ENCODE measurements at regions not wholly inside any gene's neighbourhood (a gene's known extent, or its start where the extent isn't known, plus 50 kb on each side); places are given as distances from the start of the nearest gene placed in this dataset.

DNA sequence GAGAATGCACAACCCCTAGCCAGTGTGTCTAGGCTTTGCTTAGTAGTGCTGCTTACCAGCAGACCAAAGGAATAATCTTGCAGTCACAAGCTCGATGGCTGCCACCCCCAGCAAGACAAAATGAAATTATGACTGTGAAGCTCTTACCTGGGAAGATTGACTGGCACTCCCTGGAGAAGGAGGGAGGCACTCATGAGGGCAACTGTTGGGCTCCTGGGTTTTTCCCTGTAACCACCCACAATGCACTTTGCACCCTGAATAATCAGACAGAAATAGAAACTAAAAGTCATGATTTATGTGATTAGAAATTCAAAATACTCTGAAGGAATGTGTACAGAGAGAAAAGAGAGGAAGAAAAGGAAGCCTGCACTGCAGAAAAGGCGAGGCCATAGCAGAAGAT, 144.3 kb upstream of the DGKB start:
- Mint-ChIP-seq H3K27me3 (ENCODE audit: low read depth, poor library complexity) (peaks cover 6% of the 10 kb centered on the region), H3K4me1 (no peaks in the 10 kb centered on the region), H3K36me3 (ENCODE audit: low read depth) (no peaks in the 10 kb centered on the region), H3K4me3 (no peak overlapping the region), H3K27ac (no peak overlapping the region), H3K9me3 (no peaks in the 10 kb centered on the region)
- TF ChIP-seq, protein P1, sequence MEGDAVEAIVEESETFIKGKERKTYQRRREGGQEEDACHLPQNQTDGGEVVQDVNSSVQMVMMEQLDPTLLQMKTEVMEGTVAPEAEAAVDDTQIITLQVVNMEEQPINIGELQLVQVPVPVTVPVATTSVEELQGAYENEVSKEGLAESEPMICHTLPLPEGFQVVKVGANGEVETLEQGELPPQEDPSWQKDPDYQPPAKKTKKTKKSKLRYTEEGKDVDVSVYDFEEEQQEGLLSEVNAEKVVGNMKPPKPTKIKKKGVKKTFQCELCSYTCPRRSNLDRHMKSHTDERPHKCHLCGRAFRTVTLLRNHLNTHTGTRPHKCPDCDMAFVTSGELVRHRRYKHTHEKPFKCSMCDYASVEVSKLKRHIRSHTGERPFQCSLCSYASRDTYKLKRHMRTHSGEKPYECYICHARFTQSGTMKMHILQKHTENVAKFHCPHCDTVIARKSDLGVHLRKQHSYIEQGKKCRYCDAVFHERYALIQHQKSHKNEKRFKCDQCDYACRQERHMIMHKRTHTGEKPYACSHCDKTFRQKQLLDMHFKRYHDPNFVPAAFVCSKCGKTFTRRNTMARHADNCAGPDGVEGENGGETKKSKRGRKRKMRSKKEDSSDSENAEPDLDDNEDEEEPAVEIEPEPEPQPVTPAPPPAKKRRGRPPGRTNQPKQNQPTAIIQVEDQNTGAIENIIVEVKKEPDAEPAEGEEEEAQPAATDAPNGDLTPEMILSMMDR (IDR thresholded peaks at IDR 0.05), result no peak
- no peak for DNase-seq

DNA sequence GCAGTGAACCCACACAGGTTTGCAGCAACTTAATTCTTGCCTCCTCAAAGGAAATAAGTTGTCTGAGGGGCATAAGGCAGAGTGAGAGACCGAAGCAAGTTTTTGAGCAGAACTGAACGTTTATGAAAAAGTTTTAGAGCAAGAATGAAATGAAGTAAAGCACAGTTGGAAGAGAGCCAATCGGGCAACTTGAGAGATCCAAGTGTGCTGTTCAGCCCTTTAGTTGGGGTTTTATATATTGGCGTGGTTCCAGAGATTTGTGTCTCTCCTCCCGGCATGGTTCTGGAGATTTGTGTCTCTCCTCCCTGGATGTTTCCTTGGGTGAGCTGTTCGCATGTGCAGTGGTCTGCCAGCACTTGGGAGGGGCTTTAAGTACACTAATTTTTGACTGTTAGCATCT, 141.4 kb upstream of the DGKB start:
- no peaks in the 10 kb centered on the region for H3K4me1 Mint-ChIP-seq
- H3K36me3 Mint-ChIP-seq (ENCODE audit: low read depth), result no peaks in the 10 kb centered on the region
- TF ChIP-seq, protein P1 (IDR thresholded peaks at IDR 0.05), result no peak
- DNase-seq, result no peak
- H3K27me3 Mint-ChIP-seq (ENCODE audit: low read depth, poor library complexity), result peaks cover 2% of the 10 kb centered on the region
- no peak overlapping the region for H3K4me3 Mint-ChIP-seq
- H3K27ac Mint-ChIP-seq, result no peak overlapping the region
- H3K9me3 Mint-ChIP-seq, result no peaks in the 10 kb centered on the region

DNA sequence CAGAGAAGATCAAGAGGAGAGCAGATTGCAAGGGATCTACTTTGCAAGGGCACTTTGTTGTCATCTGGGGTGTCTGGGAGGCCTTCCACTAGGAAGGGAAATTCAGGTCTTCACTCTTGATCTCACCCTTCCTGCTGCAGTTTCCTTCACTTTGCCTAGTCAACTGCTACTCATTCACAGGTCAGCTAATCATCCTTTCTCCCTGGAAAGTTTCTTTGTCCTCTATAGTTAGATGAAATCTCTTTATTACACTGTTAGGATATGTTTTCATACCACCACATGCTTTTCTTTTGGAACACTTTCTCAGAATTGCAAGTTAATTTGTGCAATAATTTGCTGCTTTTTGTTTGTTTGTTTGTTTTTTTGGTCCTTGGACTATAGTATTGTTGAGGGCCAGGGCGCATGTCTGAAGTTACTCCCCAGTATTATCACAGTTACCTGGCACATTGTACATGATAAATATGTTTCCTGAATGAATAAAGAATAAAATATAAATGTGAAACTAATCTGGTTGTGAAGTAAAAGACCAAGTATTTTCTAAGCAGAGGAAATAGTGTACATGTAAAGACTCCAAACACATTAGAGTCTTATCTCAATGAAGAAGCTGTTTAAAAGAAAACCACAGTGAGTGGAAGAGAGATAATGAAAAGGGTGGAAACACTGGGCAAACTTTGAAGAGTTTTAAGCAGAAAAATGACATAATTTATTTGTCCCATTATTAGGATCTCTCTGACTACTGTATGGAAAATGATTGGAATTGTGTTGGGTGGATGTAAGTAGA, 139.9 kb upstream of the DGKB start:
- Mint-ChIP-seq H3K36me3 (ENCODE audit: low read depth) (no peaks in the 10 kb centered on the region), H3K27ac (no peak overlapping the region), H3K4me1 (no peaks in the 10 kb centered on the region), H3K27me3 (ENCODE audit: low read depth, poor library complexity) (peaks cover 2% of the 10 kb centered on the region), H3K9me3 (no peaks in the 10 kb centered on the region), H3K4me3 (no peak overlapping the region)
- TF ChIP-seq, protein P1 (IDR thresholded peaks at IDR 0.05), result no peak
- DNase-seq, result no peak

DNA sequence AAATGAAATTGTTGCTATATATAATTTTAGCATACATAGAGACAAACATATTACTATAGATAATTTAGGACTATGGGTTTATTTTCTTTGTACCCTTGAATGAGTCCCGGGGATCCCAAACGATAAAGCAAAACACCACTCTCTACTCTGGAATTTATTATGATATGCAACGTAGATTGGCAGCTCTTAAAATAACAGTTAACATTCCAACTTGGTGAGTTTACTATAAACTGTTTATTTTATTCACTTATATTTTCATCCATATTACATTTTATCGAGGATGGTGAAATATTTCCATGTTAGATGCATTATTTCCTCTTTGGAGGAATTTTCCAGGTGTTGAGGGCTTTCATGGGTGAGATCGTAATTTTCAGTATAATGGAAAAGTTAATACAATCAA, 138.7 kb upstream of the DGKB start:
- H3K4me3 Mint-ChIP-seq, result no peak overlapping the region

DNA sequence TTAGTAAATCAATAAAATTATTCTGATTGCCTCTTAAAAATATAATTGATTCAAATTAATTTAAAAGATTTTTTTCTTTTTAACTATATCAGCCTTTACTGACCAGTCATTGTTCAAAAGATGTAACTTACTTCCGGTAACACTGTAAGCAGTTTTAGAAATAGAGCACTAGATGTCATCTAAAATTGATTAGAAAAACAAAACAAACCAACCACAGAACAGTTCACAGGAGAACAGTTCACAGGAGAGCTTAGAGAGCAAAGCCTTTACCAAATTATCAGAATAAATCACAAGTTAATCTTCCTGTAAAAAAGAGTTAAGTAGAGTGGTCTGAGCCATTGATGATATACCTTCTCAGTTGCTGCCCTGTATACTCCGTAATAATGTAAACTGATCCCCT, 133.3 kb upstream of the DGKB start:
- no peak overlapping the region for H3K4me3 Mint-ChIP-seq
- TF ChIP-seq, protein P1 (IDR thresholded peaks at IDR 0.05), result no peak
- no peaks in the 10 kb centered on the region for H3K27me3 Mint-ChIP-seq (ENCODE audit: low read depth, poor library complexity)
- no peaks in the 10 kb centered on the region for H3K36me3 Mint-ChIP-seq (ENCODE audit: low read depth)
- H3K4me1 Mint-ChIP-seq, result no peaks in the 10 kb centered on the region
- no peak overlapping the region for H3K27ac Mint-ChIP-seq
- no peak for DNase-seq
- H3K9me3 Mint-ChIP-seq, result no peaks in the 10 kb centered on the region

More for the DNA sequence above, 138.7 kb upstream of the DGKB start:
- no peaks in the 10 kb centered on the region for H3K4me1 Mint-ChIP-seq
- H3K9me3 Mint-ChIP-seq, result no peaks in the 10 kb centered on the region
- H3K36me3 Mint-ChIP-seq (ENCODE audit: low read depth), result no peaks in the 10 kb centered on the region
- DNase-seq, result no peak
- no peaks in the 10 kb centered on the region for H3K27me3 Mint-ChIP-seq (ENCODE audit: low read depth, poor library complexity)
- no peak overlapping the region for H3K27ac Mint-ChIP-seq
- TF ChIP-seq, protein P1 (IDR thresholded peaks at IDR 0.05), result no peak

DNA sequence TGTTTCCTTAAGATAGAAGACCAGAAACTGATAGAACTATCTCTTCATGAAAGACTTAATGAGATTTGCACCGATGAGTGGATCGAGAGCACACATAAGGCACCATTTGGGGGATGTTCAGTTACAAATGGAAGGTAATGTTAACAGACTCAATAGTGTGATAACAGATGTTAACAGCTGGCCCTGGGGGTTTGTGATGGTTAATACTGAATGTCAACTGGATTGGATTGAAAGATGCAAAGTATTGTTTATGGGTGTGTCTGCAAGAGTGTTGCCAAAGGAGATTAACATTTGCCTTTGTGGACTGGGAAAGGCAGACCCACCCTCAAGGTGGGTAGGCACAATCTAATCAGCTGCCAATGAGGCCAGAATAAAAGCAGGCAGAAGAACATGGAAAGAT, 130.5 kb upstream of the DGKB start:
- Mint-ChIP-seq H3K27me3 (ENCODE audit: low read depth, poor library complexity) (no peaks in the 10 kb centered on the region), H3K27ac (no peak overlapping the region), H3K36me3 (ENCODE audit: low read depth) (no peaks in the 10 kb centered on the region), H3K4me1 (no peaks in the 10 kb centered on the region), H3K9me3 (no peaks in the 10 kb centered on the region), H3K4me3 (no peak overlapping the region)
- TF ChIP-seq, protein P1 (IDR thresholded peaks at IDR 0.05), result no peak
- no peak for DNase-seq

All from nephron progenitor cell (in vitro differentiated cells).